Prostate gland (tissue), 2 donors: ENCODE measurements at regions not wholly inside any gene's neighbourhood (a gene's known extent, or its start where the extent isn't known, plus 50 kb on each side); places are given as distances from the start of the nearest gene placed in this dataset.

Experiments used
- DNase-seq: peaks from one replicate; pipeline ENCODE4 v3.0.0-alpha.2; 2019; ENCODE audit warnings: low spot score
- H3K27ac ChIP-seq, 2 donors: fragments of 200-600 bp; sonication (generic); 2 replicates each; pipeline ENCODE4 v1.5.1; 2017 to 2019
- H3K27me3 ChIP-seq: fragments of 200-600 bp; sonication (generic); replicated peaks from 2 replicates; pipeline ENCODE4 v1.5.1; 2019; ENCODE audit not compliant: insufficient read depth
- H3K36me3 ChIP-seq, 2 donors: fragments of 200-600 bp; sonication (generic); 1 replicate in 1 of 2; 2 replicates in 1 of 2; pipeline versions ENCODE4 v1.5.1 to v1.8.1; 2017 to 2019
- H3K4me1 ChIP-seq: fragments of 200-600 bp; sonication (generic); replicated peaks from 2 replicates; pipeline ENCODE4 v1.5.1; 2019
- H3K4me3 ChIP-seq, 2 donors: fragments of 200-600 bp; sonication (generic); 2 replicates each; pipeline ENCODE4 v1.5.1; 2017 to 2019
- H3K9me3 ChIP-seq: fragments of 200-600 bp; sonication (generic); 2 replicates; pipeline ENCODE4 v1.5.1; 2017
- CTCF ChIP-seq, 4 experiments: fragments of 200-600 bp in 2 of 4; fragments of 450-650 bp in 2 of 4; sonication (generic) in 2 of 4; IDR thresholded peaks; 1 replicate in 3 of 4; 2 replicates in 1 of 4; pipeline ENCODE4 v1.5.1; 2016 to 2019; ENCODE audit warnings: antibody characterized with exemption in 4 of 4, mild to moderate bottlenecking in 2 of 4, moderate library complexity in 2 of 4
- POLR2A ChIP-seq: fragments of 450-650 bp; IDR thresholded peaks from one replicate; pipeline ENCODE4 v1.6.1; 2016; ENCODE audit warnings: antibody characterized with exemption, mild to moderate bottlenecking
- POLR2AphosphoS5 ChIP-seq: sonication (generic); formaldehyde crosslinking; IDR thresholded peaks from one replicate; pipeline ENCODE4 v1.6.1; 2017; ENCODE audit warnings: antibody characterized with exemption
- WGBS: methylation state at CpG from one replicate; pipeline ENCODE4 v1.1.5; 2018; 5-methylcytosine and 5-hydroxymethylcytosine counted together
- intact Hi-C: fragments of 100-400 bp; cut with DNase I; formaldehyde crosslinking; loops from one replicate; pipeline ENCODE4 v1.14.2; 2022

GRCh38 chr7:98463837-98464557 is 63.1 kb upstream of the BAIAP2L1 start:
- DNase-seq, result no peak
- no peaks in the 10 kb centered on the region for H3K36me3 ChIP-seq
- intact Hi-C loops, result no loop called here
- 77% methylated on average over 9 of the region's 9 CpGs for WGBS
- no peaks in the 10 kb centered on the region for H3K4me1 ChIP-seq
- no peaks in the 10 kb centered on the region for H3K27me3 ChIP-seq
- no peaks in the 10 kb centered on the region for H3K9me3 ChIP-seq
- no peak overlapping the region for H3K4me3 ChIP-seq
- TF ChIP-seq POLR2A (no peak), CTCF (IDR thresholded peaks at IDR 0.05) (no peak), POLR2AphosphoS5 (no peak)
- H3K27ac ChIP-seq, result no peak overlapping the region

DNA sequence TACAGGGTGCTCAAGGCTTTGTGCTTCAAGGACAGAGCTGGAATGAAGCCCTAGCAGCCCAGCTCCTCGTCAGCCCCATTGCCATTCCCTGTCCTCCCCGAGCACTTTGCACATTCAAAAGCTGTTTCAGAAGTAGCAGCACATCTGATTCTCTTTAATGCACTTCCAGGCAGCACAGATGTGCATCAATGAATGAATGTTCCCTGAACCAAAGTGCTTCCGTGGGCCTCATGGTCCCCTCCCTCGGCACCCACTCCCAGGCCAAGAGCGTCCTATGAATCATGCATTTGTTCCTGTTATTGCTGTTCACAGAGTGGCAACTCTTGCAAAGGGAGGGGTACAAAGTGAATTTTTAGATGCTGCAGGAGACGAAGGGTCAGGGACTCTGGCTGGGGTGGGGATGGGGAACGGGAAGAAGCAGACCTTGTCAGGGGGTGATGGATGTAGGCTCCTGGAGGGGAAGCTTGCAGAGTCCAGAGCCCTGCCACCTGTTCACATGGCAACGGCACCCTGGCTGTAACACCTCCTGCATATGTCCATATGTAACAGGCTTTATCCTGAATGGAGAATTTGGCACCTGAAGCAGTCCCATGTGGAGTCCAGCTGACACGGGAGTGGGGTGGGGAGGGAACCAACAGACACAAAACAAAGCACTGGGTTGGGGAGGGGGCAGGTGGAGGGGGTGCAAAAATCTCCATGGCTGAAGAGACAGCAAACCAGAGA is 62.2 kb upstream of the BAIAP2L1 start:
- no peak for TF ChIP-seq POLR2A
- TF ChIP-seq CTCF (IDR thresholded peaks at IDR 0.05), result no peak
- TF ChIP-seq POLR2AphosphoS5, result no peak
- Histone ChIP-seq H3K27ac (no peak overlapping the region), H3K4me3 (no peak overlapping the region), H3K27me3 (no peaks in the 10 kb centered on the region), H3K36me3 (no peaks in the 10 kb centered on the region), H3K9me3 (no peaks in the 10 kb centered on the region), H3K4me1 (no peaks in the 10 kb centered on the region)
- no peak for DNase-seq
- WGBS, result 71% methylated on average over 9 of the region's 9 CpGs
- intact Hi-C loops, result no loop called here

- 90% methylated on average over 3 of the region's 3 CpGs for WGBS
- Histone ChIP-seq H3K4me1 (no peaks in the 10 kb centered on the region), H3K27me3 (no peaks in the 10 kb centered on the region), H3K4me3 (no peak overlapping the region), H3K36me3 (no peaks in the 10 kb centered on the region), H3K9me3 (no peaks in the 10 kb centered on the region), H3K27ac (no peak overlapping the region)
- TF ChIP-seq CTCF (IDR thresholded peaks at IDR 0.05), result no peak
- TF ChIP-seq POLR2A, result no peak
- no peak for TF ChIP-seq POLR2AphosphoS5
- intact Hi-C loops, result no loop called here
- no peak for DNase-seq
These were observed 60.0 kb upstream of the BAIAP2L1 start for GRCh38 chr7:98460902-98461301.

- no peak for TF ChIP-seq POLR2A
- no peak for TF ChIP-seq CTCF (IDR thresholded peaks at IDR 0.05)
- no peak for TF ChIP-seq POLR2AphosphoS5
- Histone ChIP-seq H3K27ac (no peak overlapping the region), H3K36me3 (no peaks in the 10 kb centered on the region), H3K27me3 (no peaks in the 10 kb centered on the region), H3K4me1 (no peaks in the 10 kb centered on the region), H3K4me3 (no peak overlapping the region), H3K9me3 (no peaks in the 10 kb centered on the region)
- 73% methylated on average over 4 of the region's 4 CpGs for WGBS
- intact Hi-C loops, result no loop called here
- DNase-seq, result no peak
These were observed 58.6 kb upstream of the BAIAP2L1 start for GRCh38 chr7:98459529-98459928.
